ENCODE measurements at regions not wholly inside any gene's neighbourhood (a gene's known extent, or its start where the extent isn't known, plus 50 kb on each side); places are given as distances from the start of the nearest gene placed in this dataset.

DNA sequence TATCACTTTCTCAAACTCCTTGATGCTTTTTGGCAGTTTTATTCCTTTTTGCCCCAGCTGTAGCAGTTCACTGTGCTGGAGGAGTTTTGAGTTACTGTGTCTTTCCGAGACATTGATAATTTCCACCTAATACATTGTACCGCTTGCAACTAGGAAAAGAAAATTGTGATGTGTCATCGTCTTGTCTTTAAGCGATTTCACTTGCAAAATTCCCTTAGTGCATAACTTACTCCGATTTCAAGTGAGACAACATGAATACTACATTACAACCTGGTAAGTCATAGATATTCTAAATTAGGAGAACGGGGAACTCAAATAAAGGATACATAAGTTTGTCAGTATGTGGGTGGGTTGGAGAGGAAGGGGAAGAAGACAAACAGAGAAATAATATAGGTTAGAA, 340.5 kb upstream of the KYNU start:
- no peak for TF ChIP-seq CTCF (IDR thresholded peaks at IDR 0.05)
- TF ChIP-seq POLR2A (IDR thresholded peaks at IDR 0.05) = no peak
- no peak for TF ChIP-seq EP300 (IDR thresholded peaks at IDR 0.05)
- TF ChIP-seq POLR2AphosphoS5 (IDR thresholded peaks at IDR 0.05) = no peak
